ENCODE measurements at regions not wholly inside any gene's neighbourhood (a gene's known extent, or its start where the extent isn't known, plus 50 kb on each side); places are given as distances from the start of the nearest gene placed in this dataset.

- TF ChIP-seq CTCF (IDR thresholded peaks at IDR 0.05) = no peak
- no peak for TF ChIP-seq EZH2 (IDR thresholded peaks at IDR 0.05; ENCODE audit: borderline replicate concordance, insufficient read depth, low read depth, low read length, poor library complexity, severe bottlenecking)
Measured at GRCh38 chr4:140302151-140302859, 71.1 kb upstream of the SCOC start.

Measured in B cell (primary cell).